Neural progenitor cell (in vitro differentiated cells): ENCODE measurements at regions not wholly inside any gene's neighbourhood (a gene's known extent, or its start where the extent isn't known, plus 50 kb on each side); places are given as distances from the start of the nearest gene placed in this dataset.
"Not testable (repeated sequence)": the region's sequence is repeated elsewhere in the genome, so short reads cannot be mapped to it uniquely, and the experiment has no call there.

ENCODE experiments used
- DNase-seq: peaks from one replicate; pipeline ENCODE4 v3.0.0-alpha.2; 2016; ENCODE audit warnings: low spot score
- H2AFZ ChIP-seq: fragments of 200-600 bp; sonication (generic); replicated peaks from 2 replicates; pipeline ENCODE4 v1.6.1; 2016; ENCODE audit warnings: antibody characterized with exemption
- H3F3A ChIP-seq: fragments of 200-600 bp; sonication (generic); 2 replicates; pipeline ENCODE4 v1.6.1; 2016; ENCODE audit warnings: antibody characterized with exemption, low read depth
- H3K27ac ChIP-seq: fragments of 200-600 bp; sonication (generic); 2 replicates; pipeline ENCODE4 v1.5.1; 2016; ENCODE audit warnings: mild to moderate bottlenecking
- H3K27me3 ChIP-seq: fragments of 200-600 bp; sonication (generic); 2 replicates; pipeline ENCODE4 v1.6.1; 2016; ENCODE audit warnings: mild to moderate bottlenecking, moderate library complexity
- H3K36me3 ChIP-seq: fragments of 200-600 bp; sonication (generic); 2 replicates; pipeline ENCODE4 v1.5.1; 2016
- H3K4me1 ChIP-seq: fragments of 200-600 bp; sonication (generic); 2 replicates; pipeline ENCODE4 v1.6.1; 2016; ENCODE audit warnings: mixed run types
- H3K4me2 ChIP-seq: fragments of 200-600 bp; sonication (generic); 2 replicates; pipeline ENCODE4 v1.6.1; 2016
- H3K4me3 ChIP-seq: fragments of 200-600 bp; sonication (generic); 2 replicates; pipeline ENCODE4 v1.5.1; 2016
- H3K79me2 ChIP-seq: fragments of 200-600 bp; sonication (generic); 2 replicates; pipeline ENCODE4 v1.6.1; 2016; ENCODE audit warnings: low read depth
- H3K9ac ChIP-seq: fragments of 200-600 bp; sonication (generic); 2 replicates; pipeline ENCODE4 v1.6.1; 2016
- H3K9me3 ChIP-seq: fragments of 200-600 bp; sonication (generic); 2 replicates; pipeline ENCODE4 v1.5.1; 2016; ENCODE audit warnings: low read depth
- H4K20me1 ChIP-seq: fragments of 200-600 bp; sonication (generic); 2 replicates; pipeline ENCODE4 v1.6.1; 2016; ENCODE audit warnings: low read depth
- H3K27ac Mint-ChIP-seq: 3 replicates; pipeline ENCODE4 v1.8.0; 2021; ENCODE audit warnings: mixed read lengths
- H3K27me3 Mint-ChIP-seq: 2 replicates; pipeline ENCODE4 v1.8.0; 2022; ENCODE audit warnings: low read depth, mild to moderate bottlenecking, inconsistent platforms, moderate library complexity, mixed read lengths; ENCODE audit not compliant: insufficient read depth
- H3K36me3 Mint-ChIP-seq: 3 replicates; pipeline ENCODE4 v1.8.0; 2021; ENCODE audit warnings: mixed read lengths
- H3K4me1 Mint-ChIP-seq: 3 replicates; pipeline ENCODE4 v1.8.0; 2021; ENCODE audit warnings: mixed read lengths
- H3K4me3 Mint-ChIP-seq: 3 replicates; pipeline ENCODE4 v1.8.0; 2021; ENCODE audit warnings: mild to moderate bottlenecking, moderate library complexity, mixed read lengths
- H3K9me3 Mint-ChIP-seq: 3 replicates; pipeline ENCODE4 v1.8.0; 2020; ENCODE audit warnings: mixed read lengths
- EZH2 ChIP-seq: fragments of 200-600 bp; sonication (generic); IDR thresholded peaks from 2 replicates; pipeline ENCODE4 v1.6.1; 2017; ENCODE audit warnings: antibody characterized with exemption, mild to moderate bottlenecking, moderate library complexity
- EZH2phosphoT487 ChIP-seq: fragments of 200-600 bp; sonication (generic); IDR thresholded peaks from 2 replicates; pipeline ENCODE4 v1.6.1; 2017; ENCODE audit warnings: antibody characterized with exemption
- TF ChIP-seq, protein P1 (sequence below): fragments of 200-600 bp; sonication (generic); IDR thresholded peaks from 2 replicates; pipeline ENCODE4 v1.5.1; 2017; ENCODE audit warnings: antibody characterized with exemption, mild to moderate bottlenecking

DNA sequence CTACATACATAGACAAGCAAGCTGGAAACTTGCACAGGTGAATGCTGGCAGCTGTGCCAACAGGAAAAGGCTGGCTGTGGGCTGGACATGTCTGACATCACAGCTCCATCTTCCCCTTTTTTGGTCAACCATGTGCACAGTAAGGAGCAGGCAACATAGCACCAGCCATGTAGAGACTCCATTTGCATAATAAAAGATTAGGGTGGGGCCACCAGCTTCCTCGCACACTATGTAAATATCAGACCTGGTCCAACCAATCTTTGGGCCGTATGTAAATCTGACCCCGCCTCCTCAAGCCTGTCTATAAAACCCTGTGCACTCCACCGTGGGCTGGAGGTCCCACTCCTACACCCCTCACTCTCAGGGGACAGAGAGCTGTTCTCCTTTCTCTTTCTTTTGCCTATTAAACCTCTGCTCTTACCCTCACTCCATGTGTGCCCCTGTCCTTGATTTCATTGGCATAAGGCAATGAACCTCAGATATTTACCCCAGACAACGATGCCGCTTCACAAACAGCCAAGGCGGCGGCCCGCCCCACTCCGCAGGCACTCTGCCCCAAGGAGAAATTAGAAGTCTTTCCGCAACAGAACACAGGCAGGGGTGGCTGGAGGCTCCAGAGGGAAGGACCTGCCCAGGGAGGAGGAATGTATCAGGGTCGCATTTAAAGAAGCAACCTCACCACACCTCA is 862.2 kb downstream of the TRIML1 start:
- no peaks in the 10 kb centered on the region for H3K36me3 Mint-ChIP-seq
- Histone ChIP-seq H3K36me3 (no peaks in the 10 kb centered on the region), H3K4me3 (no peak overlapping the region), H4K20me1 (no peaks in the 10 kb centered on the region), H3K9me3 (no peaks in the 10 kb centered on the region), H3K27ac (no peak overlapping the region), H3K79me2 (no peaks in the 10 kb centered on the region), H3K9ac (no peak overlapping the region), H3K4me2 (no peak overlapping the region), H3F3A (no peaks in the 10 kb centered on the region), H3K27me3 (no peaks in the 10 kb centered on the region), H2AFZ (no peak overlapping the region), H3K4me1 (no peaks in the 10 kb centered on the region)
- no peaks in the 10 kb centered on the region for H3K27me3 Mint-ChIP-seq
- no peak overlapping the region for H3K27ac Mint-ChIP-seq
- no peak for DNase-seq
- H3K4me3 Mint-ChIP-seq = no peak overlapping the region
- TF ChIP-seq, protein P1, sequence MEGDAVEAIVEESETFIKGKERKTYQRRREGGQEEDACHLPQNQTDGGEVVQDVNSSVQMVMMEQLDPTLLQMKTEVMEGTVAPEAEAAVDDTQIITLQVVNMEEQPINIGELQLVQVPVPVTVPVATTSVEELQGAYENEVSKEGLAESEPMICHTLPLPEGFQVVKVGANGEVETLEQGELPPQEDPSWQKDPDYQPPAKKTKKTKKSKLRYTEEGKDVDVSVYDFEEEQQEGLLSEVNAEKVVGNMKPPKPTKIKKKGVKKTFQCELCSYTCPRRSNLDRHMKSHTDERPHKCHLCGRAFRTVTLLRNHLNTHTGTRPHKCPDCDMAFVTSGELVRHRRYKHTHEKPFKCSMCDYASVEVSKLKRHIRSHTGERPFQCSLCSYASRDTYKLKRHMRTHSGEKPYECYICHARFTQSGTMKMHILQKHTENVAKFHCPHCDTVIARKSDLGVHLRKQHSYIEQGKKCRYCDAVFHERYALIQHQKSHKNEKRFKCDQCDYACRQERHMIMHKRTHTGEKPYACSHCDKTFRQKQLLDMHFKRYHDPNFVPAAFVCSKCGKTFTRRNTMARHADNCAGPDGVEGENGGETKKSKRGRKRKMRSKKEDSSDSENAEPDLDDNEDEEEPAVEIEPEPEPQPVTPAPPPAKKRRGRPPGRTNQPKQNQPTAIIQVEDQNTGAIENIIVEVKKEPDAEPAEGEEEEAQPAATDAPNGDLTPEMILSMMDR = no peak
- no peak for TF ChIP-seq EZH2
- TF ChIP-seq EZH2phosphoT487 = no peak
- no peaks in the 10 kb centered on the region for H3K4me1 Mint-ChIP-seq
- peaks cover 2% of the 10 kb centered on the region for H3K9me3 Mint-ChIP-seq

DNA sequence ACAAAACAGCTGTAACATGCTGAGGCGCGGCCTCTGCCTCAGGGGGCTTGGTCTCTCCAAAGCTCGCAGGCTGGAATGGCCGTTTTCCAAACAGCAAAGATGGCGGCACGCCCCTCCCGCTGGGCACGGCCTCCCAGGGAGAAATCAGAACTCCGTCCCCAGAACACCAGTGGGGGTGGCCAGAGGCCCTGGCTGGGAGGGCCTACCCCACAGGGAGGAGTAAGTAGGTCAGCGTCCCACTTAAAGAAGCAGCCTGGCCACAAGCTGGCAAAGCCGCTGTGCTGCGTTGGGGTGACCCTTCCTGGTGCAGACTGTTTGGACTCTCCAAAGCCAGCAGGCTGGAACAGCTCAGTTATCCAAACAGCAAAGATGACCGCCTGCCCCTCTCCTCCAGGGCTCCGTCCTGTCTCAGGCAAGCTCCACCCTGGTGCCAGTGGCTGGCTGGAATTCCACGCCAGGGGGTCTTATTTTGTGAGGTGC is 862.8 kb downstream of the TRIML1 start:
- Mint-ChIP-seq H3K27me3 (no peaks in the 10 kb centered on the region), H3K36me3 (no peaks in the 10 kb centered on the region), H3K4me3 (no peak overlapping the region), H3K9me3 (peaks cover 2% of the 10 kb centered on the region), H3K4me1 (no peaks in the 10 kb centered on the region), H3K27ac (no peak overlapping the region)
- Histone ChIP-seq H3F3A (no peaks in the 10 kb centered on the region), H3K9ac (no peak overlapping the region), H3K4me2 (no peak overlapping the region), H3K9me3 (no peaks in the 10 kb centered on the region), H2AFZ (no peak overlapping the region), H3K4me1 (no peaks in the 10 kb centered on the region), H3K4me3 (no peak overlapping the region), H3K36me3 (no peaks in the 10 kb centered on the region), H3K27ac (no peak overlapping the region), H4K20me1 (no peaks in the 10 kb centered on the region), H3K79me2 (no peaks in the 10 kb centered on the region), H3K27me3 (no peaks in the 10 kb centered on the region)
- TF ChIP-seq, protein P1 = no peak
- TF ChIP-seq EZH2 = no peak
- TF ChIP-seq EZH2phosphoT487 = no peak
- DNase-seq = no peak

DNA sequence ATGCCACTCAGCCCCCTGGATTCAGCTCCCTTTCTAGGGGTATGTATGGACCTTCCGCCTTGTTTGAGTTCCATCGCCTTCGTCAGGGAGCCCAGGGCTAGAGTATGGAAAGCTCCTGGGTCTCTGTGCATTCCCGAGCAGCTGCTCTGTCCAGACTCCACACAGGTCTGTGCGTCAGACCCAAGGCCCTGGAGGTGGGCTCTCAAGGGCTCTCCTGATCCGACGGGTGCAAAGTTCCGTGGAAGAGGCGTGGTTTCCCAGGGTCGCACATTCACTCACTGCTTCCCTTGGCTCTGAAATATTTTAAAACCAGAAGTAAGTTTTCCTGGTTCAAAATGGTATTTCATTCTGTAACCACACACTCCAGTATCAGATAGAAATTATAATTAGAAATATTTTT is 863.2 kb downstream of the TRIML1 start:
- H3K4me1 Mint-ChIP-seq = no peaks in the 10 kb centered on the region
- H3K27ac ChIP-seq = no peak overlapping the region
- no peaks in the 10 kb centered on the region for H3K36me3 ChIP-seq
- H3K27ac Mint-ChIP-seq = no peak overlapping the region
- no peaks in the 10 kb centered on the region for H3F3A ChIP-seq
- no peak overlapping the region for H3K9ac ChIP-seq
- H3K4me2 ChIP-seq = no peak overlapping the region
- H3K36me3 Mint-ChIP-seq = no peaks in the 10 kb centered on the region
- TF ChIP-seq EZH2phosphoT487 = no peak
- no peak for TF ChIP-seq EZH2
- TF ChIP-seq, protein P1 = no peak
- no peaks in the 10 kb centered on the region for H4K20me1 ChIP-seq
- no peaks in the 10 kb centered on the region for H3K27me3 ChIP-seq
- no peak overlapping the region for H2AFZ ChIP-seq
- no peaks in the 10 kb centered on the region for H3K79me2 ChIP-seq
- H3K4me3 Mint-ChIP-seq = no peak overlapping the region
- no peak overlapping the region for H3K4me3 ChIP-seq
- H3K27me3 Mint-ChIP-seq = no peaks in the 10 kb centered on the region
- no peaks in the 10 kb centered on the region for H3K9me3 ChIP-seq
- H3K4me1 ChIP-seq = no peaks in the 10 kb centered on the region
- H3K9me3 Mint-ChIP-seq = peaks cover 2% of the 10 kb centered on the region
- DNase-seq = no peak

DNA sequence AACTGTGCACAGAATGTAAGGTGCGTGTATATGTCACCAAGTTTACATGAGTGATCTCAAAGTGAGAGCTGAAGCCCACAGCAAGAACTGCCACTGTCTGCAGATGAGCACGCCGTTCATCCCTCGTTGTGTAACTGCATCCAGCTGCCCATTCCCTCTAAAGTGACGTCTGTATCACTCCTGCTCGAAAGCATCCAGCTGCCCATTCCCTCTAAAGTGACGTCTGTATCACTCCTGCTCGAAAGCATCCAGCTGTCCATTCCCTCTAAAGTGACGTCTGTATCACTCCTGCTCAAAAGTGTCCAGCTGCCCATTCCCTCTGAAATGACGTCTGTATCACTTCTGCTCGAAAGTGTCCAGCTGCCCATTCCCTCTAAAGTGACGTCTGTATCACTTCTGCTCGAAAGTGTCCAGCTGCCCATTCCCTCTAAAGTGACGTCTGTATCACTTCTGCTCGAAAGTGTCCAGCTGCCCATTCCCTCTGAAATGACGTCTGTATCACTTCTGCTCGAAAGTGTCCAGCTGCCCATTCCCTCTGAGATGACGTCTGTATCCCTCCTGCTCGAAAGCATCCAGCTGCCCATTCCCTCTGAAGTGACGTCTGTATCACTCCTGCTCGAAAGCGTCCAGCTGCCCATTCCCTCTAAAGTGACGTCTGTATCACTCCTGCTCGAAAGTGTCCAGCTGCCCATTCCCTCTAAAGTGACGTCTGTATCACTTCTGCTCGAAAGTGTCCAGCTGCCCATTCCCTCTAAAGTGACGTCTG is 871.4 kb downstream of the TRIML1 start:
- H3K4me3 Mint-ChIP-seq, H3K36me3 ChIP-seq, H3K79me2 ChIP-seq, H3K36me3 Mint-ChIP-seq, H3K4me1 Mint-ChIP-seq, H4K20me1 ChIP-seq, H3K27ac Mint-ChIP-seq, H3F3A ChIP-seq, H3K4me2 ChIP-seq, H3K9ac ChIP-seq, H3K4me3 ChIP-seq, DNase-seq, H2AFZ ChIP-seq, H3K27ac ChIP-seq, H3K27me3 ChIP-seq, H3K27me3 Mint-ChIP-seq, H3K4me1 ChIP-seq, H3K9me3 ChIP-seq: not testable (repeated sequence)
- H3K9me3 Mint-ChIP-seq = peaks cover 18% of the 10 kb centered on the region
